Kidney tubule cell (primary cell): ENCODE measurements at regions not wholly inside any gene's neighbourhood (a gene's known extent, or its start where the extent isn't known, plus 50 kb on each side); places are given as distances from the start of the nearest gene placed in this dataset.

ENCODE experiments used
- DNase-seq: peaks from one replicate; pipeline ENCODE4 v3.0.0-alpha.2; 2018; ENCODE audit warnings: low spot score

- no peak for DNase-seq
Measured at GRCh38 chr20:11248011-11248409, 574.2 kb upstream of the JAG1 start.

DNA sequence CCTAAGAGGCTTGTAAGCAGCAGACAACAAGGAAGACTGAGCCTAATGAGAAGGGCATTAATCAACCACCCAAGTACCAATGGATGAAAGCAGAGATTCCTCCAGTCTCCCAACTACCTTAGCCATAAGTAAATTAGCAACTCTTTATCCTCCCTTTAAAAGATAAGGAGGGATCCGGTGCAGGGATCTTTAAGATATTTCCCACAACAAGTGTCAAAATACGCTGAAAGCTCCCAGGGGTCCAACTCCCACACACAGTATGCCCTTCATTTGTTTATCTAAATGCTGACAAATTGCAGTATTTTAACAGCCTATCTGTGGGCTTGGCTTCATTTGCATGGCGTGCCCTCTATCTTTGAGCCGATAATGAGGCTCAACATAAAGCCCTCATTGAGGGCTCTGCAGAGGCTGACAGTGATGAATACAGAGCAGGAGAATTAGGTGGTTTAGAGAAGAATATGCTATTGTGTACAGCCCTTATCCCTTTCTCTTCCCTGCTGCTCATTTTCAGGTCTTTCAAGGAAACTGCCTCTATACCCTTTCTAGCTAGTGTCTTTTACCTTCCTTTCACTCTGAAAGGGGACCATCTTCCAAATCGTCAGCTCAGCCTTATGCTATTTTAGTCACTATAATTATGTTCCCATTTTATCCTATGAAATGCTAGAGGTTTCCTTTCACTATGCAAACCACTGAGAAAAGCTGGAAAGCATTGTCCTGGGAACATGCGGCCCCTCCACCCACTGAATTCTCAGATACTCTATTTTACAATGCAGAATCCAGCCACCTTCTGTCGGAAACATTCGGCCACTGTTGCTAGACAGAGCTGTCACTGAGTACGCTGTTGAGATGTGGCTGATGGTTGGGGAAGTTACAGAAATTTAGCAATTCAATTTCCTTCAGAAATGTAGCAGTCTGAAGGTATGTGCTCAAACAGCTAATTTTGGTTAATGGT is 575.2 kb upstream of the JAG1 start:
- DNase-seq = no peak

DNA sequence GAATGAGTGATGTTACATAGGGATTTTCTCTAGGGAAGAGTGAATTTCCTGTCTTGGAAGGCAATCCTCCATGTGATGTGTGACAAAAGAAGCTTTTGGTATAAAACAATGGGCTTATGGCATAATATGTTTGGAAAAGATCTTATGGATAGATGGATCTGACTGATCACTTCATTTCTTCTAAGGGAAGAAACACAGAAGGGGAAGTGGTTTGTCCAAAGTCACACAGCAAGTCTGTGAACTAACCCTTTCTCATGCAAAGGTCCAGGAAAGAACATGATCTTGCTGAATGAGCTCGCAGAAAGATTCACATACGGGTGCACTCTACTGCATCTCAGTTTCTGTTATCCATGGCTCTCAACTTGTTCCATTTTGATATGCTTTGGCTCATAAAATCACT is 575.9 kb upstream of the JAG1 start:
- no peak for DNase-seq

DNA sequence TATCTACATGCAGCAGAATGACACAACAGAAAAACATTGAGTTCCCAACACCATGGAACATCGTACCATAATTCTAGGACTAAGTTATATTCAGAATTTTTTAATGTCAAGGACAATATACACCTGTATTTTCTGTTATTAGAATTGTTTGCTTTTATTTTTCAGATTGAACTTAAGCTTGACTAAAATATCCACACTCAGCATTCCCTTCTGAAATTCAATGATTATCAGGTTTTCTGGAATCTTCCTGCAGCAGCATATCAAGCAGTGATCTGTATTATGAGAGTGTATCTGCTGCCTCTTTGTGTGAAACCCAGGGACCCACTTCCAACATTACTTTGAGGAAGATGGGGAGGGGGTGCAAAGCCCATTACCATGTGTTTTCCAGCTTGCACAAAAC is 578.6 kb upstream of the JAG1 start:
- no peak for DNase-seq

- no peak for DNase-seq
Measured at GRCh38 chr20:11255455-11255854, 581.7 kb upstream of the JAG1 start.

- DNase-seq = peak; percentile 84
Measured at GRCh38 chr20:11255860-11256259, 582.1 kb upstream of the JAG1 start.

GRCh38 chr20:11260611-11261010 is 586.8 kb upstream of the JAG1 start:
- peak; percentile 33 for DNase-seq

- DNase-seq = peak; percentile 97
Measured at GRCh38 chr20:11261533-11262000, 587.8 kb upstream of the JAG1 start.

DNA sequence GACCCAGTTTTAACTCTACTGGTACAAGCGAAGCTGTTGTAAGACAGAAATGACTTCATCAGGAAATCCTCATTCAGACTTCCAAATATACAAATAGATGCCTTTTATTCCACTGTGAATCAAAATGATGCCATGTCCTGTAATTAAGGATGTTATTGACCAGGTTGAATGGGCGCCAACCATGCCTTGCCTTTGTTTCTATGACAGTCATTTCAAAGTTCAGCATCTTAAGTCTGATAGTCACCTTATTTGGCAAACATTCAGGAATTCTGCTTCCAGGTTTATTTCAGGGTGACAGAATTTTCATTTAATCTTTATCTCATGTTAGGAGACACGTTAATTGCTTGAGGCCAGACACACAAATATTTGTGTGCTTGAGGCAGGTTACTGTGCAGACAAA is 592.8 kb upstream of the JAG1 start:
- DNase-seq = peak; percentile 93

- peak; percentile 98 for DNase-seq
Measured at GRCh38 chr20:11267131-11267761, 593.4 kb upstream of the JAG1 start.

DNA sequence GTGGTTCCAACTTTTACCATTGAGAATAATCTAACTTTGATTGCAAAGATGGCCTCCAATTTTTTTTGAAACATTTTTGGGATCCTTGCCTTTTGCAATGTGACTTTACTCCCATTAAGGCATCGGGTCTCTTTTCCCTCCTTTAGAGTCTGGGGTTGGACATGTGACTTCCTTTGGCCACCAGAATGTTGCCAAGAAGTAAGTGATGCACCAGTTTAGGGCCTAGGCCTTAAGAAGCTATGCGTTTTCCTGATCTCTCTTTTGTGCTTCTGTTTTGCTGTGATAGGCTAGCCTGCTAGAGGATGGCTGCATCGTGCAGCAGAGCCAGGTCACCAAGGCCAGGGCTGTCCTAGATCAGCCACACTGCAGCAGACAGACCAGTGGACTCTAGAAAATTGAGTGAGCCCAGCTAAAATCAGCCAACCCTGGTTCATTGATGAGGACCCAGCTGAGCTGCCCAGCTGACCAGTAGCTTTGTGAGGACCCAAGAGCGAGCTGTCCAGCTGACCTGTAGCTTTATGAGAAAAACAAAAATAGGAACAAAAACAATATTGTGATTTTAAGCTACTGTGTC is 594.0 kb upstream of the JAG1 start:
- no peak for DNase-seq

GRCh38 chr20:11270566-11270965 is 596.8 kb upstream of the JAG1 start:
- DNase-seq = no peak

DNA sequence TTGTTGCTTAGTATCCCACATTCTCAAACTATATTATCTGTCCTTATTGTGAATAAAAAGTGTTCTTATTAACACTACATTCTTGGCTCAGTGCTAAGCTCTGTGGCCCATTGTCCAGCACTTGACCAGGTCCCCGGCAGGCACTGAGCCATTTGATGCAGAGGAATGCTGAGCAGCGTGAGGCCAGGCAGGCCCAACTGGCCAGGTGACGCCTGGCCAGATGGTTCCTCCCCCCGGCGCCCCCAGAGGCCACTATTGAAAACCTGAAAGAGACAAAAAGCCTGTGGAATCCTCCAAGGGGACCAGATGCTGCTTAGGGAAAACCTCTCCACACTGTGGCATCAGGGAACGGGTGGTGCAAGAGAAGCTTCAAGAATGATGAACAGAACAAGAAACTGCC is 597.5 kb upstream of the JAG1 start:
- peak; percentile 48 for DNase-seq

DNA sequence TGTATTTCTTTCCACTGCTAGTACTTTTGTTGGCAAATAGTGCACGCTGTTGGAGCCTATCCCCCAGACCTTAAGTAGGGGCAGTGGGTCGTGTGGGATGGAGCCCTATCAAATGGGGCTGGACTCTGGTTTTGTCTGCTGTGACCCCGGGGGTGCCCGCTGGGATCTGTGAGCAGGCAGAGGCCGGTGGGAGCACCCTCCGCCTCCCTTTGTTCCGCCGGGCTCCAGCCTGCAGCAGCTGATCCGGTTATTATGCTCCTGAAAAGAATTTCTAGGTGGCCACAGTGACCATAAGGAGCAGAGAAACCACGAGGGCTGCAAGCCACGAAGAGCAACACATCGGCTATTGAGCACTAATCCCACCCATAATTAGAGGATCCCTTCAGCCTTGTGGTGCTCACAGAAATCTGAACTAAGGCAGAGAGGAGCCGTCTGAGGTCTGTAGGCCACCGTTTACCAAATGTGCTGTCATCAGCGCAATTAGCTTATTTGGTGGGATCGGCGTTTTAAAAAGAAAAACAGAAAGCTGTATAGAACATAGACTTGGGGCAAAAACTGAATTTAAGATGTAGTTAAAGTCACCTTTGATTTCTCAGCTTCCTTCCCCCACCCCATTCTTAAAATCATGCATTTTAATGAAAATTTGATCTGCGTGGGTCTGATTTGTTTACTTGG is 598.3 kb upstream of the JAG1 start:
- no peak for DNase-seq

GRCh38 chr20:11274141-11274594 is 600.4 kb upstream of the JAG1 start:
- peak; percentile 79 for DNase-seq

DNA sequence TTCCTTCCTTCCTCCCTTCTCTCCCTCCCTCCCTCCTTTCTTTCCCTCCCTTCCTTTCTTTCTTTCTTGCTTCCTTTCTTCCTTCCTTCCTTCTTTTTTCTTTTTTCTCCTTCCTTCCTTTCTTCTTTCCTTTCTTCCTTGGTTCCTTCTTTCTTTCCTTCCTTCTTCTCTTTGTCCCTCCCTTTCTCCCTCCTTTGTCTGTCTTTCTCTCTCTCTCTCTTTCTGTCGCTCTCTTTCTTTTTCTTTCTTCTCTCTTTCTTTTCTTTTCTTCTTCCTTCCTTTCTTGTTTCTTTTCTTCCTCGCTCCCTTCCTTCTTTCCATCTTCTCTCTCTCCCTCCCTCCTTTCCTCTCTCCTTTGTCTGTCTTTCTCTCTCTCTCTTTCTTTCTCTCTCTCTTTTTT is 601.9 kb upstream of the JAG1 start:
- no peak for DNase-seq

DNA sequence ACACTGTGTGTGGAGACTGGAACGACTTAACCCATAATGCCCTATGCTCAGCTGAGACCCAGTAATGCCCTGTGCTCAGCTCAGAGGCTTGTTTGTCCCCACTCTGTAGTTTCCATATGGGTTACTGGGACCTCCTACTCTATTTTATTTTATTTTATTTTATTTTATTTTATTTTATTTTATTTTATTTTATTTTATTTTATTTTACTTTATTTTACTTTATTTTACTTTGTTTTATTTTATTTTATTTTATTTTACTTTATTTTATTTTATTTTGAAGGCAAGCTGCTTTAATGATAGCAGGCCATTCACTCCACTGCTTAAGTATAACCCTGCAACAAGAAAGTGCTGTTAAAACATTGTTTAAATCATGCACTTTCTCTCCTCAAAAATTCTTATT is 603.4 kb upstream of the JAG1 start:
- no peak for DNase-seq

- no peak for DNase-seq
Measured at GRCh38 chr20:11277858-11278257, 604.1 kb upstream of the JAG1 start.

GRCh38 chr20:11278461-11278860 is 604.7 kb upstream of the JAG1 start:
- no peak for DNase-seq

GRCh38 chr20:11281240-11281639 is 607.4 kb upstream of the JAG1 start:
- DNase-seq = no peak

DNA sequence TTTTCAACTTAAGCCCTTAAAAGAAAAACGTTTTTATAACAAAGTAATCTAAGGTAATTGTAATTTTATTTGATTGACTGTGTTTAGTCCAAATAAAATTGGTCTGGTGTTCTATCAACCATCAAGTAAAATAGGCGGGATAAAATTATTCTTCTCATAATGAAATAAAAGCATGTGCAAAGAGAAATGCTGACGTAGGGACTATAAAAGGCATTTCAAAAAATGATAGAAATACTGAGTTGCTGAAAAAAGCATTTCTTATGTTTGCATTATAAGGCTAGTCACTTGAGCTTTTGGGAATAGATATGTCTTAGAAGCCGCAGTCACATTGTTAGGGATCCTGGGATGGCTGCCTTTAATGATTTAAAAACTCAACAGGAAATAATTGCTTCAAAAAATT is 608.0 kb upstream of the JAG1 start:
- no peak for DNase-seq

- no peak for DNase-seq
Measured at GRCh38 chr20:11287126-11287525, 613.3 kb upstream of the JAG1 start.
